NB4 (cell line): ENCODE measurements at regions not wholly inside any gene's neighbourhood (a gene's known extent, or its start where the extent isn't known, plus 50 kb on each side); places are given as distances from the start of the nearest gene placed in this dataset.

Experiments used
- MYC ChIP-seq: IDR thresholded peaks from 2 replicates; pipeline ENCODE4 v1.6.1; 2011; ENCODE audit warnings: low read depth, low read length
- TF ChIP-seq, protein P1 (sequence below): IDR thresholded peaks from one replicate; pipeline ENCODE4 v1.5.1; 2012; ENCODE audit warnings: low read depth, low read length

DNA sequence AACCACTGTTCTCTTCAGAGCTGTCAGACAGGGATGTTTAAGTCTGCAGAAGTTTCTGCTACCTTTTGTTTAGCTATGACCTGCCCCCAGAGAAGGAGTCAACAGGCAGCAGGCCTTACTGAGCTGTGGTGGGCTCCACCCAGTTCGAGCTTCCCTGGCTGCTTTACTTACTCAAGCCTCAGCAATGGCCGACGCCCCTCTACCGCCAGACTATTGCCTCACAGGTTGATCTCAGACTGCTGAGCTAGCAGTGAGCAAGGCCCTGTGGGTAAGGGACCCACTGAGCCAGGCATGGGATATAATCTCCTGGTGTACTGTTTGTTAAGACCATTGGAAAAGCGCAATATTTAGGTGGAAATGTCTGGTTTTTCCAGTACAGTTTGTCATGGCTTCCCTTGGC lies 229.6 kb downstream of the TMEM167A start:
- no peak for TF ChIP-seq MYC
- TF ChIP-seq, protein P1, sequence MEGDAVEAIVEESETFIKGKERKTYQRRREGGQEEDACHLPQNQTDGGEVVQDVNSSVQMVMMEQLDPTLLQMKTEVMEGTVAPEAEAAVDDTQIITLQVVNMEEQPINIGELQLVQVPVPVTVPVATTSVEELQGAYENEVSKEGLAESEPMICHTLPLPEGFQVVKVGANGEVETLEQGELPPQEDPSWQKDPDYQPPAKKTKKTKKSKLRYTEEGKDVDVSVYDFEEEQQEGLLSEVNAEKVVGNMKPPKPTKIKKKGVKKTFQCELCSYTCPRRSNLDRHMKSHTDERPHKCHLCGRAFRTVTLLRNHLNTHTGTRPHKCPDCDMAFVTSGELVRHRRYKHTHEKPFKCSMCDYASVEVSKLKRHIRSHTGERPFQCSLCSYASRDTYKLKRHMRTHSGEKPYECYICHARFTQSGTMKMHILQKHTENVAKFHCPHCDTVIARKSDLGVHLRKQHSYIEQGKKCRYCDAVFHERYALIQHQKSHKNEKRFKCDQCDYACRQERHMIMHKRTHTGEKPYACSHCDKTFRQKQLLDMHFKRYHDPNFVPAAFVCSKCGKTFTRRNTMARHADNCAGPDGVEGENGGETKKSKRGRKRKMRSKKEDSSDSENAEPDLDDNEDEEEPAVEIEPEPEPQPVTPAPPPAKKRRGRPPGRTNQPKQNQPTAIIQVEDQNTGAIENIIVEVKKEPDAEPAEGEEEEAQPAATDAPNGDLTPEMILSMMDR = no peak
